ENCODE measurements at regions not wholly inside any gene's neighbourhood (a gene's known extent, or its start where the extent isn't known, plus 50 kb on each side); places are given as distances from the start of the nearest gene placed in this dataset.

GRCh38 chr5:87868792-87869191, 399.9 kb downstream of the TMEM161B start:
- TF ChIP-seq CTCF (IDR thresholded peaks at IDR 0.05) (no peak), TCF7L2 (IDR thresholded peaks at IDR 0.05; ENCODE audit: low read depth, low read length) (no peak), SIN3A (IDR thresholded peaks at IDR 0.05; ENCODE audit: borderline replicate concordance, insufficient read depth, low read depth, low read length) (no peak)
- TF ChIP-seq, protein P1, sequence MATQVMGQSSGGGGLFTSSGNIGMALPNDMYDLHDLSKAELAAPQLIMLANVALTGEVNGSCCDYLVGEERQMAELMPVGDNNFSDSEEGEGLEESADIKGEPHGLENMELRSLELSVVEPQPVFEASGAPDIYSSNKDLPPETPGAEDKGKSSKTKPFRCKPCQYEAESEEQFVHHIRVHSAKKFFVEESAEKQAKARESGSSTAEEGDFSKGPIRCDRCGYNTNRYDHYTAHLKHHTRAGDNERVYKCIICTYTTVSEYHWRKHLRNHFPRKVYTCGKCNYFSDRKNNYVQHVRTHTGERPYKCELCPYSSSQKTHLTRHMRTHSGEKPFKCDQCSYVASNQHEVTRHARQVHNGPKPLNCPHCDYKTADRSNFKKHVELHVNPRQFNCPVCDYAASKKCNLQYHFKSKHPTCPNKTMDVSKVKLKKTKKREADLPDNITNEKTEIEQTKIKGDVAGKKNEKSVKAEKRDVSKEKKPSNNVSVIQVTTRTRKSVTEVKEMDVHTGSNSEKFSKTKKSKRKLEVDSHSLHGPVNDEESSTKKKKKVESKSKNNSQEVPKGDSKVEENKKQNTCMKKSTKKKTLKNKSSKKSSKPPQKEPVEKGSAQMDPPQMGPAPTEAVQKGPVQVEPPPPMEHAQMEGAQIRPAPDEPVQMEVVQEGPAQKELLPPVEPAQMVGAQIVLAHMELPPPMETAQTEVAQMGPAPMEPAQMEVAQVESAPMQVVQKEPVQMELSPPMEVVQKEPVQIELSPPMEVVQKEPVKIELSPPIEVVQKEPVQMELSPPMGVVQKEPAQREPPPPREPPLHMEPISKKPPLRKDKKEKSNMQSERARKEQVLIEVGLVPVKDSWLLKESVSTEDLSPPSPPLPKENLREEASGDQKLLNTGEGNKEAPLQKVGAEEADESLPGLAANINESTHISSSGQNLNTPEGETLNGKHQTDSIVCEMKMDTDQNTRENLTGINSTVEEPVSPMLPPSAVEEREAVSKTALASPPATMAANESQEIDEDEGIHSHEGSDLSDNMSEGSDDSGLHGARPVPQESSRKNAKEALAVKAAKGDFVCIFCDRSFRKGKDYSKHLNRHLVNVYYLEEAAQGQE (IDR thresholded peaks at IDR 0.05; ENCODE audit: insufficient read depth in 1 of 2, low read depth in 2 of 2, low read length in 1 of 2): no peak

Measured in Panc1 (cell line).